Esophagus muscularis mucosa (tissue), 4 donors: ENCODE measurements at regions not wholly inside any gene's neighbourhood (a gene's known extent, or its start where the extent isn't known, plus 50 kb on each side); places are given as distances from the start of the nearest gene placed in this dataset.
A peak's percentile ranks its signal among the peaks of the same experiment; 100 is the strongest.

Source experiments
- DNase-seq: peaks from one replicate; pipeline ENCODE4 v3.0.0-alpha.2; 2017; ENCODE audit errors: extremely low spot score
- H3K27ac ChIP-seq, 4 donors: fragments of 200-600 bp; sonication (generic); replicated peaks in 1 of 4; 1 replicate in 3 of 4; 2 replicates in 1 of 4; pipeline ENCODE4 v1.5.1; 2016 to 2019; ENCODE audit warnings: mild to moderate bottlenecking in 1 of 4
- H3K27me3 ChIP-seq, 4 donors: fragments of 200-600 bp; sonication (generic); one replicate each; pipeline versions ENCODE4 v1.5.1 to v1.6.0; 2016 to 2019
- H3K36me3 ChIP-seq, 4 donors: fragments of 200-600 bp; sonication (generic); one replicate each; pipeline ENCODE4 v1.5.1; 2016 to 2019
- H3K4me1 ChIP-seq, 4 donors: fragments of 200-600 bp; sonication (generic); one replicate each; pipeline ENCODE4 v1.5.1; 2016 to 2019
- H3K4me3 ChIP-seq, 4 donors: fragments of 200-600 bp; sonication (generic); 1 replicate in 2 of 4; 2 replicates in 2 of 4; pipeline ENCODE4 v1.5.1; 2016 to 2019; ENCODE audit warnings: mild to moderate bottlenecking in 4 of 4, moderate library complexity in 1 of 4
- H3K9me3 ChIP-seq, 4 donors: fragments of 200-600 bp; sonication (generic); 1 replicate in 3 of 4; 2 replicates in 1 of 4; pipeline ENCODE4 v1.5.1; 2016 to 2019
- CTCF ChIP-seq, 3 experiments: fragments of 200-600 bp in 2 of 3; fragments of 450-650 bp in 1 of 3; sonication (generic) in 2 of 3; IDR thresholded peaks; one replicate each; pipeline ENCODE4 v1.5.1; 2017 to 2019; ENCODE audit warnings: antibody characterized with exemption in 3 of 3, mild to moderate bottlenecking in 2 of 3, moderate library complexity in 1 of 3
- EP300 ChIP-seq: sonication (generic); formaldehyde crosslinking; IDR thresholded peaks from one replicate; pipeline ENCODE4 v1.6.1; 2017; ENCODE audit warnings: antibody characterized with exemption
- POLR2A ChIP-seq: fragments of 450-650 bp; IDR thresholded peaks from one replicate; pipeline ENCODE4 v1.6.1; 2017; ENCODE audit warnings: antibody characterized with exemption, moderate library complexity, mild to moderate bottlenecking, low read depth
- POLR2AphosphoS5 ChIP-seq, 2 donors: sonication (generic); formaldehyde crosslinking; IDR thresholded peaks; one replicate each; pipeline ENCODE4 v1.6.1; 2017; ENCODE audit warnings: antibody characterized with exemption in 2 of 2
- WGBS: methylation state at CpG from one replicate; pipeline ENCODE4 v1.1.5; 2018; 5-methylcytosine and 5-hydroxymethylcytosine counted together
- intact Hi-C: fragments of 100-400 bp; cut with DNase I; formaldehyde crosslinking; loops from one replicate; pipeline ENCODE4 v1.15.1; 2023

- Histone ChIP-seq H3K27me3 (no peaks in the 10 kb centered on the region), H3K4me3 (no peak overlapping the region), H3K4me1 (peaks cover 19 to 21% (median 21%) of the 10 kb centered on the region in 4 donors), H3K36me3 (no peaks in the 10 kb centered on the region), H3K27ac (peak overlapping the region in 3 of 4 donors; percentile 7 to 70 (median 25)), H3K9me3 (no peaks in the 10 kb centered on the region)
- intact Hi-C loops: no loop called here
- DNase-seq: no peak
- no peak for TF ChIP-seq POLR2A
- no peak for TF ChIP-seq CTCF (IDR thresholded peaks at IDR 0.05)
- TF ChIP-seq POLR2AphosphoS5 (IDR thresholded peaks at IDR 0.05): no peak
- TF ChIP-seq EP300: no peak
- WGBS: 74% methylated on average over 7 of the region's 7 CpGs
These were observed 121.6 kb downstream of the PHLDA1 start for GRCh38 chr12:75909714-75910656.

GRCh38 chr12:75908961-75909605, 122.5 kb downstream of the PHLDA1 start:
- Histone ChIP-seq H3K27ac (peak overlapping the region; percentile 6 to 70 (median 22)), H3K27me3 (no peaks in the 10 kb centered on the region), H3K4me3 (peak overlapping the region in 1 of 4 donors; percentile 6), H3K9me3 (no peaks in the 10 kb centered on the region), H3K4me1 (peaks cover 15 to 21% (median 20%) of the 10 kb centered on the region in 4 donors), H3K36me3 (no peaks in the 10 kb centered on the region)
- 11% methylated on average over 2 of the region's 2 CpGs for WGBS
- no peak for DNase-seq
- intact Hi-C loops: no loop called here
- TF ChIP-seq POLR2A (no peak), POLR2AphosphoS5 (IDR thresholded peaks at IDR 0.05) (peak; percentile 31 to 59), EP300 (no peak), CTCF (IDR thresholded peaks at IDR 0.05) (no peak)

- Histone ChIP-seq H3K4me3 (no peak overlapping the region), H3K27ac (no peak overlapping the region), H3K4me1 (peaks cover 14 to 21% (median 20%) of the 10 kb centered on the region in 4 donors), H3K36me3 (no peaks in the 10 kb centered on the region), H3K27me3 (no peaks in the 10 kb centered on the region), H3K9me3 (no peaks in the 10 kb centered on the region)
- no peak for DNase-seq
- no peak for TF ChIP-seq POLR2A
- TF ChIP-seq EP300: no peak
- TF ChIP-seq POLR2AphosphoS5 (IDR thresholded peaks at IDR 0.05): no peak
- no peak for TF ChIP-seq CTCF (IDR thresholded peaks at IDR 0.05)
- intact Hi-C loops: no loop called here
- WGBS: 94% methylated on average over 2 of the region's 2 CpGs
These were observed 125.7 kb downstream of the PHLDA1 start for GRCh38 chr12:75905922-75906321.

- Histone ChIP-seq H3K9me3 (no peaks in the 10 kb centered on the region), H3K4me3 (no peak overlapping the region), H3K4me1 (no peaks in the 10 kb centered on the region), H3K27ac (no peak overlapping the region), H3K27me3 (no peaks in the 10 kb centered on the region), H3K36me3 (no peaks in the 10 kb centered on the region)
- 85% methylated on average over 11 of the region's 11 CpGs for WGBS
- no peak for TF ChIP-seq POLR2AphosphoS5 (IDR thresholded peaks at IDR 0.05)
- no peak for TF ChIP-seq EP300
- TF ChIP-seq POLR2A: no peak
- no peak for TF ChIP-seq CTCF (IDR thresholded peaks at IDR 0.05)
- intact Hi-C loops: no loop called here
- no peak for DNase-seq
These were observed 130.8 kb downstream of the PHLDA1 start for GRCh38 chr12:75900781-75901254.
